ENCODE measurements at regions not wholly inside any gene's neighbourhood (a gene's known extent, or its start where the extent isn't known, plus 50 kb on each side); places are given as distances from the start of the nearest gene placed in this dataset.

GRCh38 chr13:111850976-111851375 lies 216.0 kb upstream of the SOX1 start:
- TF ChIP-seq CTCF (IDR thresholded peaks at IDR 0.05 in 4 of 5, conservative IDR thresholded peaks at IDR 0.05 in 1 of 5) = no peak
- no peak for TF ChIP-seq POLR2A (IDR thresholded peaks at IDR 0.05)

All from gastrocnemius medialis (tissue), 4 donors.